Brain microvascular endothelial cell (primary cell): ENCODE measurements at regions not wholly inside any gene's neighbourhood (a gene's known extent, or its start where the extent isn't known, plus 50 kb on each side); places are given as distances from the start of the nearest gene placed in this dataset.

Experiments
- DNase-seq: peaks from one replicate; pipeline ENCODE4 v3.0.0-alpha.2; 2020
- H3K27ac ChIP-seq: fragments of 250-450 bp; sonication (Bioruptor Pico); 2 replicates; pipeline ENCODE4 v1.5.1; 2020; ENCODE audit warnings: mild to moderate bottlenecking, moderate library complexity
- H3K27me3 ChIP-seq: fragments of 250-450 bp; sonication (Bioruptor Pico); replicated peaks from 2 replicates; pipeline ENCODE4 v1.5.1; 2020; ENCODE audit warnings: mild to moderate bottlenecking
- H3K36me3 ChIP-seq: fragments of 250-450 bp; sonication (Bioruptor Pico); replicated peaks from 2 replicates; pipeline ENCODE4 v1.5.1; 2020; ENCODE audit warnings: mild to moderate bottlenecking
- H3K4me3 ChIP-seq: 2 replicates; pipeline ENCODE4 v1.5.1; 2011; ENCODE audit warnings: low read depth, mild to moderate bottlenecking, control low read depth, low read length, moderate library complexity
- CTCF ChIP-seq: IDR thresholded peaks from 2 replicates; pipeline ENCODE4 v1.5.1; 2011; ENCODE audit warnings: low read depth, mild to moderate bottlenecking, moderate library complexity, low read length, control low read depth, inconsistent platforms; ENCODE audit errors: missing control alignments
- in situ Hi-C: cut with HindIII; loops from 2 replicates; pipeline ENCODE4 v1.10.0; 2017; ENCODE audit warnings: low sequenced_read_pairs, low pct_ligation_motif_present

DNA sequence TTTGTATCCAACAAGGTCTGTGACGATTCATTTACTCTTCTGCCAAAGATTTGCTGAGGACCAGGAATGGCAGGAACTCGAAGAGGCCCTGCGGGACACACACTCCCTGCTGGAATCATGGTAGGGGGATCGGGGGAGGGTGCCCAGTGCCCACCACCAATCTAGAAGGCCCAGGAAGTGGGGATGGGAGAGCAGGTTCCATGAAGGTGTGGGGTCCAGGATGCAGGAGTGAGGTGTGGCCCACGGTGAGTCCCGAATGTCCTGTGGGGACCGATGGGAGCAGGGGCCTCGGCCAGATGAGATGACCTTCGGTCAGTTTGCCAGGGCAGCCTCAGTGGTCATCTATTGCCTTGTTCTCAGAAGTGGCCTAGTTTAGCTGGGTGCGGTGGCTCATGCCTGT, 492.7 kb downstream of the BRD1 start:
- Histone ChIP-seq H3K27ac (no peak overlapping the region), H3K36me3 (no peaks in the 10 kb centered on the region), H3K27me3 (no peaks in the 10 kb centered on the region), H3K4me3 (no peak overlapping the region)
- in situ Hi-C loops, result no loop called here
- TF ChIP-seq CTCF, result no peak
- no peak for DNase-seq

DNA sequence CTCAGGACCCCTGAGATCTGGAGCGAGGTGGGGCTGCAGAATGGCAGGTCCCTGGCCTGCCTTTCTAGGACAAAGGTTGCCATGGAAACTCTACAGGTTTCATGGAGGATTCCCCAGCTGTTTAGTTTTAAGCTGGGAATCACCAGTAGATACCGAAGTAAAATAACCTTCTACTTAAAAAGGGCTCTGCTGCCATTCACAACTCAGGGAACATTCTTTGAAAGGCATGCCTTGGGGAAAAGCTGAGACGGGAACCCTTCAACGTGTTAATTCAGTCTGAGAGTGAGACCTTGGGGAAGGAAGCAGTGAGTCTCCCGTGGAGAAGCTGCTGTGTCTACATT, 493.3 kb downstream of the BRD1 start:
- TF ChIP-seq CTCF, result no peak
- no peak for DNase-seq
- no peak overlapping the region for H3K4me3 ChIP-seq
- no peaks in the 10 kb centered on the region for H3K27me3 ChIP-seq
- in situ Hi-C loops, result no loop called here
- no peak overlapping the region for H3K27ac ChIP-seq
- H3K36me3 ChIP-seq, result no peaks in the 10 kb centered on the region

GRCh38 chr22:49333206-49333605, 494.5 kb downstream of the BRD1 start:
- no peak for TF ChIP-seq CTCF

DNA sequence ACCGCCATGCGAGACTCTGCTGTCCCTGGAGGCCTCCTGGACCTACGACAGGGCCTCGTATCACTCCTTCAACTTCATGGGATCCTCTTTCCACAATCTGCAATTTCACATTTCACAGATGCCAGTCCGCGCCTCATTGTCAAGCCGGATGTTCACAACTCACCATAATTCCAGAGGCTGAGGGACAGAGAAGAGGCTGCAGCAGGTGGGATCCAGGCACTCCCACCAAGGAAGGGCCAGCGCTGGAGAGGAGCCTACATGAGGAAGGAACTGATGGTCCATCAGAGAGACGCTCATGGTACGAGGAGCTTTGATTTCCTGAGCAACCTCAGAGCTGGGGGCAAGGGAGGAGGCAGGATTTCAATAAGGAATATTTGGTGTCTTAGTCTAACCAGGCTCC, 495.0 kb downstream of the BRD1 start:
- Histone ChIP-seq H3K27me3 (no peaks in the 10 kb centered on the region), H3K27ac (no peak overlapping the region), H3K4me3 (no peak overlapping the region), H3K36me3 (no peaks in the 10 kb centered on the region)
- in situ Hi-C loops, result no loop called here
- DNase-seq, result no peak
- TF ChIP-seq CTCF, result no peak

More at GRCh38 chr22:49333206-49333605, 494.5 kb downstream of the BRD1 start:
- H3K4me3 ChIP-seq, result no peak overlapping the region
- no peak overlapping the region for H3K27ac ChIP-seq
- no peaks in the 10 kb centered on the region for H3K36me3 ChIP-seq
- H3K27me3 ChIP-seq, result no peaks in the 10 kb centered on the region
- in situ Hi-C loops, result no loop called here
- DNase-seq, result no peak

DNA sequence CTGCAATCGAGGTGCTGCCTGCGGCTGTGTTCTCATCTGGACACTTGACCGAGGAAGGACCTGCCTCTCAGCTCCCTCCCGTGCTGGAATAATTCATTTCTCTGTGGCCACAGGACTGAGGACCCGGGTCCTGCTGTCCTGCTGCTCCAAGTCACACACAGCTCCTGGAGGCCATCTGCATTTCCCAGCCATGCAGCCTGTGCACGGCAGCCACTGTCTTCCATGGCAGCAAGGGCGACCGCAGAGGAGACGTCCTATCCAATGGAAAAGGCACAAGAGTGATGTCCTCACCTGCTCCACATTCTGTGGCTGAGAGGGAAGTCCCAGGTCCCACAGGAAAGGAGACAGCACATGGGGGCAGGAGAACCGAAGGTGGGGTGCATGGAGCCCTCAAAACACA, 495.8 kb downstream of the BRD1 start:
- in situ Hi-C loops, result no loop called here
- Histone ChIP-seq H3K27ac (no peak overlapping the region), H3K36me3 (no peaks in the 10 kb centered on the region), H3K27me3 (no peaks in the 10 kb centered on the region), H3K4me3 (no peak overlapping the region)
- TF ChIP-seq CTCF, result no peak
- DNase-seq, result no peak

- H3K27me3 ChIP-seq, result no peaks in the 10 kb centered on the region
- no peak for TF ChIP-seq CTCF
- in situ Hi-C loops, result no loop called here
Measured at GRCh38 chr22:49331223-49331815, 496.4 kb downstream of the BRD1 start.

More at GRCh38 chr22:49331223-49331815, 496.4 kb downstream of the BRD1 start:
- no peak overlapping the region for H3K4me3 ChIP-seq
- no peak overlapping the region for H3K27ac ChIP-seq
- H3K36me3 ChIP-seq, result no peaks in the 10 kb centered on the region
- DNase-seq, result no peak
